Spleen (tissue), 11 donors: ENCODE measurements at regions not wholly inside any gene's neighbourhood (a gene's known extent, or its start where the extent isn't known, plus 50 kb on each side); places are given as distances from the start of the nearest gene placed in this dataset.
"Not testable (repeated sequence)": the region's sequence is repeated elsewhere in the genome, so short reads cannot be mapped to it uniquely, and the experiment has no call there.

Experiments used
- DNase-seq: peaks from one replicate; pipeline ENCODE4 v3.0.0-alpha.2; 2020
- H3K27ac ChIP-seq, 8 donors: fragments of 200-600 bp; sonication (generic) in 7 of 8; 1 replicate in 4 of 8; 2 replicates in 4 of 8; pipeline versions ENCODE4 v1.5.0 to v1.8.0; 2016 to 2021; ENCODE audit warnings: inconsistent platforms in 4 of 8, mild to moderate bottlenecking in 4 of 8, moderate library complexity in 1 of 8
- H3K27me3 ChIP-seq, 7 donors: fragments of 200-600 bp; sonication (generic) in 6 of 7; replicated peaks in 1 of 7; 1 replicate in 4 of 7; 2 replicates in 3 of 7; pipeline versions ENCODE4 v1.5.0 to v1.8.0; 2016 to 2021; ENCODE audit warnings: inconsistent platforms in 3 of 7, mild to moderate bottlenecking in 1 of 7
- H3K36me3 ChIP-seq, 6 donors: fragments of 200-600 bp; sonication (generic) in 5 of 6; 1 replicate in 4 of 6; 2 replicates in 2 of 6; pipeline versions ENCODE4 v1.5.0 to v1.8.0; 2016 to 2021; ENCODE audit warnings: inconsistent platforms in 2 of 6
- H3K4me1 ChIP-seq, 6 donors: fragments of 200-600 bp; sonication (generic) in 5 of 6; 1 replicate in 3 of 6; 2 replicates in 3 of 6; pipeline versions ENCODE4 v1.5.0 to v1.8.0; 2016 to 2021; ENCODE audit warnings: inconsistent platforms in 3 of 6
- H3K4me3 ChIP-seq, 8 donors: fragments of 200-600 bp; sonication (generic) in 7 of 8; 1 replicate in 4 of 8; 2 replicates in 4 of 8; pipeline versions ENCODE4 v1.5.0 to v1.8.0; 2016 to 2021; ENCODE audit warnings: inconsistent platforms in 4 of 8, mild to moderate bottlenecking in 4 of 8, moderate library complexity in 2 of 8
- H3K9me3 ChIP-seq, 8 donors: fragments of 200-600 bp; sonication (generic) in 7 of 8; 1 replicate in 4 of 8; 2 replicates in 4 of 8; pipeline versions ENCODE4 v1.5.0 to v1.8.0; 2016 to 2021; ENCODE audit warnings: inconsistent platforms in 4 of 8
- POLR2A ChIP-seq, 3 donors: fragments of 450-650 bp; IDR thresholded peaks; one replicate each; pipeline ENCODE4 v1.5.1; 2017; ENCODE audit warnings: antibody characterized with exemption in 3 of 3, mild to moderate bottlenecking in 1 of 3
- POLR2AphosphoS5 ChIP-seq, 3 donors: sonication (generic); formaldehyde crosslinking; IDR thresholded peaks; one replicate each; pipeline ENCODE4 v1.5.1; 2017; ENCODE audit warnings: antibody characterized with exemption in 3 of 3
- WGBS, 5 donors: extraction: QIAGEN DNeasy Blood & Tissue Kit in 3 of 5; methylation state at CpG; one replicate each; pipeline versions ENCODE4 v1.1.5 to v1.1.7; 2013 to 2018; 5-methylcytosine and 5-hydroxymethylcytosine counted together
- intact Hi-C: fragments of 100-400 bp; cut with DNase I; formaldehyde crosslinking; loops from one replicate; pipeline ENCODE4 v1.15.0; 2023; ENCODE audit warnings: low total_unique reads
- TF ChIP-seq, protein P1 (sequence below), 11 experiments: fragments of 200-600 bp in 7 of 11; fragments of 450-650 bp in 4 of 11; sonication (generic) in 4 of 11; IDR thresholded peaks in 8 of 11; conservative IDR thresholded peaks in 3 of 11; 1 replicate in 7 of 11; 2 replicates in 4 of 11; pipeline versions ENCODE4 v1.4.0 to v1.8.0; 2016 to 2021; ENCODE audit warnings: antibody characterized with exemption in 11 of 11, inconsistent platforms in 4 of 11, mild to moderate bottlenecking in 1 of 11
- donor health status: healthy with polysubstance abuse.
- donor health status: DM: no; HTN: no; CAD: no; lungs with moderate emphysema.
- donor health status: DM: no; HTN: no; CAD: no.
- donor health status: Bipolar disorder and iron deficiency.
- donor health status: healthy.
- donor health status: DM: no; HTN: no; CAD: no.
- donor health status: DM: yes; HTN: yes; CAD: no.

DNA sequence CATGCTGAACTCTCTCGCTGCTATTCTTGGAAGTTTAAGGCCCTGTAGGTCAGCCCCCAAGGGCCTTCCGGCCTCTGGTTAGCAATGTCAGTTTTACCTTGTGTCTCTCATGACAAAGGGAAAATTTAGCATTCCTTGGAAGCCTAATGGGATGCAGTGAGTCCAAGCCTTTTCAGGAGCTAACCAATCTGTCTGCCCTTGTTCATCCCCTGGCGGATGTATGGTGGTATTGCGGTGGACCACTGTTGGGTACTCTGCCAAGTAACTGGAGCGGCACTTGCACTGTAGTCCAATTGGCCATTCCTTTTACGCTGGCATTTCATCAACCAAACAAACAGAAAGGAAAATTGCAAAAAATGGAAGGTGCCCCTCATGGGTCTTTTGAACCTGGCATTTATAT, 318.4 kb upstream of the NMUR2 start:
- WGBS, 5 donors: 84 to 91% (median 87%) methylated on average over 6 of the region's 6 CpGs
- no peaks in the 10 kb centered on the region for H3K36me3 ChIP-seq
- H3K27me3 ChIP-seq: no peaks in the 10 kb centered on the region
- peaks cover 0 to 74% (median 43%) of the 10 kb centered on the region in 8 donors for H3K9me3 ChIP-seq
- no peak overlapping the region for H3K4me3 ChIP-seq
- intact Hi-C loops: no loop called here
- H3K4me1 ChIP-seq: no peaks in the 10 kb centered on the region
- no peak overlapping the region for H3K27ac ChIP-seq
- TF ChIP-seq, protein P1, sequence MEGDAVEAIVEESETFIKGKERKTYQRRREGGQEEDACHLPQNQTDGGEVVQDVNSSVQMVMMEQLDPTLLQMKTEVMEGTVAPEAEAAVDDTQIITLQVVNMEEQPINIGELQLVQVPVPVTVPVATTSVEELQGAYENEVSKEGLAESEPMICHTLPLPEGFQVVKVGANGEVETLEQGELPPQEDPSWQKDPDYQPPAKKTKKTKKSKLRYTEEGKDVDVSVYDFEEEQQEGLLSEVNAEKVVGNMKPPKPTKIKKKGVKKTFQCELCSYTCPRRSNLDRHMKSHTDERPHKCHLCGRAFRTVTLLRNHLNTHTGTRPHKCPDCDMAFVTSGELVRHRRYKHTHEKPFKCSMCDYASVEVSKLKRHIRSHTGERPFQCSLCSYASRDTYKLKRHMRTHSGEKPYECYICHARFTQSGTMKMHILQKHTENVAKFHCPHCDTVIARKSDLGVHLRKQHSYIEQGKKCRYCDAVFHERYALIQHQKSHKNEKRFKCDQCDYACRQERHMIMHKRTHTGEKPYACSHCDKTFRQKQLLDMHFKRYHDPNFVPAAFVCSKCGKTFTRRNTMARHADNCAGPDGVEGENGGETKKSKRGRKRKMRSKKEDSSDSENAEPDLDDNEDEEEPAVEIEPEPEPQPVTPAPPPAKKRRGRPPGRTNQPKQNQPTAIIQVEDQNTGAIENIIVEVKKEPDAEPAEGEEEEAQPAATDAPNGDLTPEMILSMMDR (IDR thresholded peaks at IDR 0.05 in 8 of 11, conservative IDR thresholded peaks at IDR 0.05 in 3 of 11): no peak
- TF ChIP-seq POLR2A (IDR thresholded peaks at IDR 0.05) (no peak), POLR2AphosphoS5 (IDR thresholded peaks at IDR 0.05) (no peak)
- DNase-seq: no peak

DNA sequence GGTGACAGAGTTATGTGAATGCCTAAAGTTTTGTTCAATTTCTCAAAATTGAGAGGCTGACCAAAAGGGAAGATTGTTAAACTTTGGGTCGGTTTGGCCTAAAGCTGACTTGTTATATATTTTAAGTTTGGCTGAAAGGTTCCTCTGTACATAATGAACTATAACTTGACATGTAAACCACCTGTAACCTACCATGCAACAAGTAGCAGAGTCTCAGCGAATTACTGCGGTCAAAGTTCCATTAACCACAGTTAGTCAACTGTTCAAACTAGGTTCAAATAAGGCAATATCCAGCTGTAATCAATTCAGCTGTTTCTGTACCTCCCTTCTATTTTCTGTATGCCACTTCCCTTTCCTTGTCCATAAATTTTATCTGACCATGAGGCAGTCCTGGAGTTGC, 325.1 kb upstream of the NMUR2 start:
- peaks cover 0 to 28% (median 10%) of the 10 kb centered on the region in 8 donors for H3K9me3 ChIP-seq
- no peak for DNase-seq
- WGBS, 5 donors: 89 to 95% (median 92%) methylated on average over 3 of the region's 3 CpGs
- no peak for TF ChIP-seq POLR2AphosphoS5 (IDR thresholded peaks at IDR 0.05)
- no peak for TF ChIP-seq POLR2A (IDR thresholded peaks at IDR 0.05)
- TF ChIP-seq, protein P1 (IDR thresholded peaks at IDR 0.05 in 8 of 11, conservative IDR thresholded peaks at IDR 0.05 in 3 of 11): no peak
- intact Hi-C loops: no loop called here
- no peaks in the 10 kb centered on the region for H3K36me3 ChIP-seq
- H3K4me3 ChIP-seq: no peak overlapping the region
- H3K4me1 ChIP-seq: no peaks in the 10 kb centered on the region
- no peak overlapping the region for H3K27ac ChIP-seq
- no peaks in the 10 kb centered on the region for H3K27me3 ChIP-seq

DNA sequence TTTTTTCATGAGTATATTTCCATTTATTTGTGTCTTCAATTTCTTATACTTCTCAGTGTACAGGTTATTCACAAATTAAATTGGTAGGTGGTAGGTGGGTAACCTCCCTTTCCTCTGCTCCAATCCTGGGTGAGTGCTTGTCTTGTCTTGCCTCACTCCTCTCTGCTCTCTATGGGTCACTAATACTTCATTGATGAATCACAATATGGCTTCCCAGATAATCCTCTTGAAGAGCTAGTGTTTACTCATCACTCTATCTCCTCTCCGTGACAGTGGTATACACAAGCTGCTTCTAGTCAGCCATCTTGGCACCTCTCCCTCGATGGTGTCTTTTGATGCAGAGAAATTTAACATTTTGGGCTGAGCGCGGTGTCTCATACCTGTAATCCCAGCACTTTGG, 331.8 kb upstream of the NMUR2 start:
- intact Hi-C loops: no loop called here
- DNase-seq: no peak
- Histone ChIP-seq H3K36me3 (no peaks in the 10 kb centered on the region), H3K4me3 (no peak overlapping the region), H3K27ac (no peak overlapping the region), H3K9me3 (peaks cover 0 to 43% (median 27%) of the 10 kb centered on the region in 8 donors), H3K4me1 (no peaks in the 10 kb centered on the region), H3K27me3 (no peaks in the 10 kb centered on the region)
- no peak for TF ChIP-seq POLR2AphosphoS5 (IDR thresholded peaks at IDR 0.05)
- TF ChIP-seq POLR2A (IDR thresholded peaks at IDR 0.05): no peak
- TF ChIP-seq, protein P1 (IDR thresholded peaks at IDR 0.05 in 8 of 11, conservative IDR thresholded peaks at IDR 0.05 in 3 of 11): no peak
- WGBS, 5 donors: 80 to 89% (median 87%) methylated on average over 4 of the region's 4 CpGs

DNA sequence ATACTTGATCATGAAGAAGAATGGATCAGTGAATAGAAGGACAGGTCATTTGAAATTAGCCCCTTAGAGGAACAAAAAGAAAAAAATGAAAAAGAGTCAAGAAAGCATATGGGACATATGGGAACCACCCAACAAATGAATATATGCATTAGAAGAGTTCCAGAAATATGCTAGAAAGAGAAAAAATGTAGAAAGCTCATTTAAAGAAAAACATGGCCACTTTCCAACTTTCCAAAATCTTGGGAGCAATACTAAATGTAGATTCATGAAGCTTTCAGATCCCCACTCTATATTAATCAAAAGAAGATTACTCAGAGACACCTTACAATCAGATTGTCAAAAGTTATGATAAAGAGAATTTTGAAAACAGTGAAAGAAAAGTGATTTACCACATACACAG, 334.8 kb upstream of the NMUR2 start:
- Histone ChIP-seq H3K36me3 (no peaks in the 10 kb centered on the region), H3K4me3 (no peak overlapping the region), H3K4me1 (no peaks in the 10 kb centered on the region), H3K27ac (no peak overlapping the region), H3K27me3 (no peaks in the 10 kb centered on the region), H3K9me3 (peaks cover 0 to 43% (median 27%) of the 10 kb centered on the region in 8 donors)
- intact Hi-C loops: no loop called here
- TF ChIP-seq POLR2AphosphoS5 (IDR thresholded peaks at IDR 0.05): no peak
- TF ChIP-seq, protein P1 (IDR thresholded peaks at IDR 0.05 in 8 of 11, conservative IDR thresholded peaks at IDR 0.05 in 3 of 11): no peak
- no peak for TF ChIP-seq POLR2A (IDR thresholded peaks at IDR 0.05)
- DNase-seq: no peak

- H3K9me3 ChIP-seq: peaks cover 0 to 49% (median 27%) of the 10 kb centered on the region in 8 donors
- WGBS, 5 donors: 73 to 100% (median 81%) methylated on average over 7 to 10 of the region's 10 CpGs
- H3K36me3 ChIP-seq, intact Hi-C loops, H3K4me3 ChIP-seq, H3K27me3 ChIP-seq, H3K4me1 ChIP-seq, DNase-seq, H3K27ac ChIP-seq: not testable (repeated sequence)
These were observed 336.0 kb upstream of the NMUR2 start for GRCh38 chr5:152741126-152741525.

GRCh38 chr5:152787709-152788217, 382.7 kb upstream of the NMUR2 start:
- intact Hi-C loops, DNase-seq, H3K4me1 ChIP-seq, H3K36me3 ChIP-seq, H3K27me3 ChIP-seq, H3K4me3 ChIP-seq, H3K27ac ChIP-seq: not testable (repeated sequence)
- H3K9me3 ChIP-seq: peaks cover 0 to 29% (median 13%) of the 10 kb centered on the region in 8 donors
- 56 to 88% (median 72%) methylated on average over 2 to 6 of the region's 6 CpGs for WGBS, 5 donors
